HG03139 (cell line): ENCODE measurements at regions not wholly inside any gene's neighbourhood (a gene's known extent, or its start where the extent isn't known, plus 50 kb on each side); places are given as distances from the start of the nearest gene placed in this dataset.
"Not testable (repeated sequence)": the region's sequence is repeated elsewhere in the genome, so short reads cannot be mapped to it uniquely, and the experiment has no call there.

Source experiments
- ATAC-seq: cut with Tn5 transposase; IDR thresholded peaks from one replicate; pipeline ENCODE4 v1.9.1; 2021; ENCODE audit not compliant: unreplicated experiment

- no peak for ATAC-seq
Measured at GRCh38 chr14:101254805-101255764, 306.2 kb upstream of the DIO3 start.

DNA sequence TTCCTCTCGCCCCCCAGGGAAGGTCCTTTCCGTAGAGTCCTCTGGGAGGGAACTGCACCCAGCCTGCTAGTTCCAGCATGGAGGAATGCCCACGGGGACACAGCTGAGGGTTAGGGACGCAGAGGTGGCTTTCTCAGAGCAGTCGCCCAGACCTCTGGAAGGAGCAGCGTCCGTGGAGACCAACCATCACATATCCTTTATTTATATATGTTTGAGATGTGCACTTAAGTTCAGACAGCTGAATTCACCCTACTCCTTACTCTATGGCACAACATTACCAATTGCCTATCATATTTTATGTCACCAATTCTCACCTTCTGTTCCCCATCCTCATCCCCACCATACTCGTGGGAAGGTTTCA lies 305.6 kb upstream of the DIO3 start:
- no peak for ATAC-seq

DNA sequence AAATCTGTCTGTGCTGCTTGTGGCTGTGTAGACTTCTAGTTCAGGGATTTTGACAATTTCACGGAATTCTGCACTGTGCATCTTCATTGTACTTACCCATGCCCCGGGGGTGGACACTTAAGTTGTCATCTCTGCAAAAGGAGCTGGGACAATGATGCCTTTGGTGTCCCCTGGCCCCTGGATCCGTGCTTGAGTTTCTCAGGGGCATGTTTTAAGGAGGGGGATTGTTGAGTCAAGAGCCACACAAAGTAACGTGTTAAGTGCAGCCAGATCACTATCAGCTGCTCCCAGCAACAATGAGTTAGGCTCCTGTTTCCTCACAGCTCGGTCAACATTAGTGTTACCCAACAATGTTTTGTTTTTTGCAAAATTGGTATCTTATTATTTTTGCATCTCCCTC lies 305.0 kb upstream of the DIO3 start:
- ATAC-seq, result no peak

DNA sequence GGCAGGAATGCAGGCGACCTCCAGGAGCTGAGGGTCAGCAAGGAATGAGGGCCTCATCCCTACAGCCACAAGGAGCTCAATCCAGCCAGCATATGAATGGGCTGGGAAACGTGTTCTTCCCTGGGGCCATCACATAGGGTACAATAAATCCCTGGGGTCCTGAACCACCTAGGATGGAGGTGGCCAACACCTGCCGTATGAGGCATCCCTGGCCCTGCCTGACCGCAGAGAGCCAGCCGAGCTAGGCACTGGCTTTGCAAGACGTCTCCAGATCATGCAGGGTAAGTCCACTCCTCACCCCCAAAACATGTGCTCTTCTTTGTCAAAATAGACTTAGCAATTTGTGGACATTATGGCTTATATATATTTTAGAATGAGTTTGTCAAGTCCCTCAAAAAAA lies 303.7 kb upstream of the DIO3 start:
- no peak for ATAC-seq

DNA sequence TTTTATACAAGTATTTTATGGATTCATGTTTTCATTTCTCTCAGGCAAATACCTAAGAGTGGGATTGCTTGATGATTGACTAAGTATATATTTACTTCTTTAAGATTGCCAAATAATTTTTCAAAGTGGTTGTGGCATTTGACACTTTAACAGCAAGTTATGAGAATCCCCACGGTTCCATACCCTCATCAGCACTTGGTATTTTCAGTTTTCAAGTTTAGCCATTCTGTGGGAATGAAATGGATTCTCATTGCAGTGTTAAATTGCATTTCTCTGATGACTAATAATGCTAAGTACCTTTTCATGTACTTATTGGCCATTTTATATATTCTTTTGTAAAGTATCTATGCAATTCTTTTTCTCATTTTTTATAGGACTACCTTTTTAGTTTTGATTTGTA lies 301.5 kb upstream of the DIO3 start:
- no peak for ATAC-seq

- ATAC-seq, result not testable (repeated sequence)
Measured at GRCh38 chr14:101266441-101266840, 294.9 kb upstream of the DIO3 start.

GRCh38 chr14:101273091-101273490 lies 288.2 kb upstream of the DIO3 start:
- ATAC-seq, result no peak

DNA sequence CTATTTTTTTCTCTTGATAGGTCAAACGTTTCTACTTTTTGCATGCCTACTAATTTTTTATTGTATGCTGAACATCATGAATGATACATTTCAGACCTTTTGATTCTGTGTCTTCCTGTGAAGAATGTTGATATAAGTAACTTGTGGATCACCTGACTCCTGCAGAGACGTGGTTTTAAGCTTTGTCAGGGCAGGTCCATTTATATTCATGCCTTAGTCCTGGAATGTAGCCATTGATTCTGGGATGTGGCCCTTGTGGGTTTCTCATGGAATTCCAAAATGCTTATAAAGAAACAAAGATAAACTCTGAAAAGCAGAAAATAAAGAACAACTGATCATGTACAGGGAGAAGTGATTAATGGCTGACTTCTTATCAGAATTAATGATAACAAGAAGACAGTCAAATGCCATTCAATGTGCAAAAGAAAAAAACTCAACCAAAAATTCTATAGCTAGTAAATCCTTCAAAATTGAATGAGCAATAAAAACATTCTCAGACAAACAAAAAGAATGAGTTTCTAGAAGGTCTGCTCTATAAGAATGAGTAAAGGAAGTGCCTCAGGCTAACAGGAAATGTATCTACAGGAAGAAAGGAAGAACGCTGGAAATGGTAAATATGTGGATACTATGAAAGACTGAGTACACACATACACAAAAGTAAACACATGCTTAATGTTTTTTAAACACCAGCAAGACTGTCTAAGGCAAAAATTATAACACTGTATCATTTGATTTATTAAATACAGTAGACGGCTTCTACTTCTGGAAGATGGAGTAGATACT lies 284.8 kb upstream of the DIO3 start:
- no peak for ATAC-seq

- ATAC-seq, result no peak
Measured at GRCh38 chr14:101282418-101282817, 278.9 kb upstream of the DIO3 start.

DNA sequence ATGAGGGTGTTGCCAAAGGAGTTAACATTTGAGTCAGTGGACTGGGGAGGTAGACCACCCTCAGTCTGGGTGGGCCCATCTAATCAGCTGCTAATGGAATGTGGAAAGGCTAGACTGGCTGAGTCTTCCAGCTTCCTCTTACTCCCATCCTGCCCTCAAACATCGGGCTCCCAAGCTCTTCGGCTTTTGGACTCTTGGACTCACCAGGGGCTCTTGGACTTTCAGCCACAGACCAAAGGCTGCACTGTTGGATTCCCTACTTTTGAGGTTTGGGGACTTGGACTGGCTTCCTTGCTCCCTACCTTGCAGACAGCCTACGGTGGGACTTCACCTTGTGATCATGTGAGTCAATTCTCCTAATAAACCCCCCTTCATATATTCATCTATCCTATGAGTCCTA lies 276.6 kb upstream of the DIO3 start:
- ATAC-seq, result no peak

DNA sequence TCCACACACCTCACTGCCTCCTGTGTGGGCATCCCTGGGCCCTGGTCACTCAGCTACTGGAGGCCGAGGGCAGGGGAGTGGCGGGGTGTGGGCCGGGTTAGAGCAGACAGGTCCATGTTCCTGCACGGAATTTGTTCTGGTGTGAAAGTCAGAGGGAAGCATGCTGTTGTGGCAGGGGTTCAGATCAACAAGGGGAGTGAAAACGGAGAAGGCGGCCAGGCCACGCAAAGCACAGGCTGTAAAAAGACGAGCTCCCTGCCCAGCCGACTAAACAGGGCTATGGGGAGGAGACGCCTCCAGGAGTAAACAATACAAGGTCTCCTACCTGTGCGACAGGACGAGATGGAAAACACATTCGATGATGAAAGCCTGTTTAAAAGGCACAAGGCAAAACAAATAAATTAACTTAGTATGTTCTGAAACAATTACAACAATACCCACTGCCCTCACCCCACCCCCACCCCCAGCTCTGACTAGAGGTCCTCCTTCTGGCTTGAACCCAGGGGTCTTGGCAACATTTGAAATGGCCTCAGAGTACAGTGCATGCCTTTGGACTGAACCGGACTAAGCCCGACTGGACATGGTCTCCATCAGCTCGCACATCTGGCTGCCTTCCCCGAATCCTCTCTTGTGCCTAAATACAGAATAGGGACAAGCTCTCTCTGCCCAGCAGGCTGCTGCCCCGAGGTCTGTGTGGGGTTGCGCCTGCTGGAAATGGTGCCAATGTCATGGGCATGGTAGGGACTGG lies 274.9 kb upstream of the DIO3 start:
- no peak for ATAC-seq

DNA sequence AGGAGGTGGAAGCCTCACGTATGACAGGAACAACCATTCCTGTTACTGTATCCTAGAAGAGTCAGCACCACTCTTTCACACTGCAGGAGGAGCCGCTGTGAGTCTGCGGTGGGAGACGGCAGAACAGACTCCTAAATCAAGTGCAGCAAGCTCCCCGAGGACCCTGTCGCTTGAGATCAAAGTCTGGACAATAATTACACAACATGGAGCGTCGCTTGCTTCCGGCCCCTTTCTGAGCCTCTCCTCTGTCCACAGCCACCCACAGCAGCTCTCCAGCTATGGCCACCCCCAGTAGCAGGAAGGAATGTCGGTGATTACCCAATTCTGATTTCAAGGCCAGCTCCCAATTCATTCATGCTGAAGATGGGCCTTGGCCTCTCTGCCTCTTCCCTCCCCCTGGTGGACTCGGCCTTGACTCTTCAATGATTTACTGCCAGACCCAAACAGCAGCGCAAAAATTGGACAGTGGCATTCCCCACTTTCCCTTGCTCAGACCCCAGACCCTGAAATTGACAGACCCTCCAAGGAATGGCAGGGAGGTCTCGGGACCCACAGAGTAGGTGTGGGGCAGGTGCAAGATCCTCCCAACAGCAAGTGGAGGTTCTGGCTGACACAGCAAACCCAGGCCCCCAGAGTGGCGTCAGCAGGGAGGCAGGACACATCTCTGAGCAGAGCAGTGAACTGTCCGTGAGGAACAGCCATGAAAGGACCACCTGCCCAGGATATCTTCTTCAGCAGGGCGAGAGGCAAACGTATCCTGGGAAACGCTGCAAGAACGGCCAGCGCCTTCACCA lies 272.7 kb upstream of the DIO3 start:
- no peak for ATAC-seq

DNA sequence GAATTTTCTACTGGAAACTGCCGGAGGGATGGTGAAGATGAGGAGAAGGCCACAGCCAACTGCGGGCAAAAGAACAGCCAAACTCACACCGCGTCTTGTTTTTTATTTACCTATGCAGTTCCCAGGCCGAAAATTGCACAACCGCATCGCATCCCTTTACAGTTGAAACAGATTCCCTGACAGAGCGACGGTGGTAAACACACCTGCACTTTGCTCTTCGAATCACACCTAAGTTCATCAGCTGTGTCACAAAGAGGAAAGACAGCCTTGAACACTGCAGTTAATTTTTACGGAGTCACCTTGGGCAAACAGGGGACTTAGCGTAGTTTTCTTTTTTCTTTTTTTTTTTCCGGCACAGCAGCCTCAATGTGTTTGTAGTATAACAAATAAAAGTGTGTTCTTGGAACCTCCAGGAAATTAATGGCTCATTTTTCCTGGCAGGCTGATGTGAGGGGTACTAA lies 272.0 kb upstream of the DIO3 start:
- no peak for ATAC-seq

DNA sequence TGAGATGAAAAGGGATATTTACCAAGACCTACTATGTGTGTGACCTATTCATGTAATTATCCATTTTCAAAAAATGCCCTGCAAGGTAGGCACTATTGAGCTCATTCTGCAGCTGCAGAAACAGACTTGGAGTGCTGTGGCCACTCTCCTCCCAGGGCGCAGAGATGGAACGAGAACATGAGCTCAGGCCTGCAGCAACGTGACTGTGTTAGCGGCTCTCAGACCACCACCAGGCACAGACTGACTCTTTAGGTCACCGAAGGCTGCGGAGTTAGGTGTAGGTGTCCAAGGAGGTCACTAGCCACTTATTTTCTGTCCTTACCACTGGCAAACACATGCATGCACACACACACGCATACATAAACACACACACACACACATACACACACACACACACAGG lies 271.4 kb upstream of the DIO3 start:
- no peak for ATAC-seq

GRCh38 chr14:101290611-101291010 lies 270.7 kb upstream of the DIO3 start:
- no peak for ATAC-seq

GRCh38 chr14:101291390-101291789 lies 269.9 kb upstream of the DIO3 start:
- no peak for ATAC-seq

GRCh38 chr14:101292448-101292847 lies 268.8 kb upstream of the DIO3 start:
- ATAC-seq, result no peak

DNA sequence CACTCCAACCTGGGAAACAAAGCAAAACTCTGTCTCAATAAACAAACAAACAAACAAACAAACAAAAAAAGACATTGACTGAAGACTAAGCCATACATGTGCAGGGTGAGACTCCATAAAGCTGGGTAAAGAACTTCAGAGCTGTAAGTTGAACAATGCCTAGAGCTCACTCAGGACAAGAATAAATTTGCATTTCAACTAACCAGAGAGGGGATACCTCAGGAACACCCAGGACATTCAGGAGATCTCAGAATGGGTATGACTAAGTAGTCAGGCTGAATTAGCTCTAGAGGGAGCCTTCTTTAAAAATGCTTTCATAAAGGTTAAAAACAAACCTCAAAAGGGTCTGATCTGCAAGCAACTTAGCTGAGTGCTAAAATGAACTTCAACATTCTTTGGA lies 267.7 kb upstream of the DIO3 start:
- ATAC-seq, result no peak

GRCh38 chr14:101294136-101294535 lies 267.2 kb upstream of the DIO3 start:
- ATAC-seq, result no peak

DNA sequence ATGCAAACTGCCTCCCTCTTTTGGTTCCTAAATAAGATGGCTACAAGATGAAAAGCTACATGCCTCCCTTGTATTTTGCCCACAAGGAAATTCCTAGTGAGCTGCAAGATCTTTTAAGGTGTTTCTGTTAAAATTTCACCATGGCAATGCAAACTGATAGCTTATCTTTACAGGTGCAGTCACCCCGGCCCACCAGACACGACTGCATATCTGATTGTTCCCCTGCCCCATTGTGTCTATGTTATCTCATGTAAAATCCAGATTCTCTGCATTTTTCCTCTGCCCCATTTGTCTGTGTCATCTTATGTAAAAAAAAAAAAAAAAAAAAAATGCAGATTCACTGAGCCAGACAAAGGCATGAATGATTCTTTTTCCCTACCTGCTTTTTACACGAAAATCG lies 261.5 kb upstream of the DIO3 start:
- ATAC-seq, result not testable (repeated sequence)

GRCh38 chr14:101301011-101301410 lies 260.3 kb upstream of the DIO3 start:
- ATAC-seq, result no peak
